ENCODE measurements at regions not wholly inside any gene's neighbourhood (a gene's known extent, or its start where the extent isn't known, plus 50 kb on each side); places are given as distances from the start of the nearest gene placed in this dataset.

DNA sequence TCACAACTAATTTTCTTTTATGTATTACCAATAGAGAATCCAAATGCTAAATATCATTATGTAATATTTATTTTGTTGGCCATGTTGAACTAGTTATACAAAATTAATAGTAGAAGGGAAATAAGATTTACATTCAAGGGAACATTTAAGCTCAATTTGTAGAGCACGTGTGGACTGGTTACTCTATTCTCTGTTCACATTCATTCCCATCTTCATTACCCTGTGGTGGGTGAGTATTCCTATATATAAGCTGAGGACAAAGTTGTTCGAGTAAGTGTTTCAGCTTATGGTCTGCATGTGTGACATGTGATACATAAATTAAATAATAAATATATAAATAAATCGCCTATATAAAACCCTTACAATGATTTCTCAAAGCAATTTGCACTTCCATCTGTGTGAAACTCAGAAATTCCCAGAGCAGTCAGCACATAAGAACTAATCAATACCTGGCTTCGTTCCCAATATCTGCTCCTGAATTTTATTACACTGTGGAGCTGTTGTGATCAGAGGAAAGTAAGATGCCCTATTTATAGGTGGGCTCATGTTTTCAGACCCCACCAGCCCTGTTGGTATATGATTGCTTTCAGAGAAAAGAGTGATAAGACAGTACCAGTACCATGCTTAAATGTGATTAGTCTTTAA, 308.2 kb upstream of the DCN start:
- intact Hi-C loops (cut with DNase I): no loop called here
- no peaks in the 10 kb centered on the region for H3K9me3 ChIP-seq
- no peaks in the 10 kb centered on the region for H3K27me3 ChIP-seq (ENCODE audit: low read depth)
- DNase-seq (no peak), ATAC-seq (no peak)
- H3K36me3 ChIP-seq: no peaks in the 10 kb centered on the region
- no peaks in the 10 kb centered on the region for H3K4me1 ChIP-seq
- no peak overlapping the region for H3K4me3 ChIP-seq
- H3K27ac ChIP-seq: no peak overlapping the region
- TF ChIP-seq, protein P1, sequence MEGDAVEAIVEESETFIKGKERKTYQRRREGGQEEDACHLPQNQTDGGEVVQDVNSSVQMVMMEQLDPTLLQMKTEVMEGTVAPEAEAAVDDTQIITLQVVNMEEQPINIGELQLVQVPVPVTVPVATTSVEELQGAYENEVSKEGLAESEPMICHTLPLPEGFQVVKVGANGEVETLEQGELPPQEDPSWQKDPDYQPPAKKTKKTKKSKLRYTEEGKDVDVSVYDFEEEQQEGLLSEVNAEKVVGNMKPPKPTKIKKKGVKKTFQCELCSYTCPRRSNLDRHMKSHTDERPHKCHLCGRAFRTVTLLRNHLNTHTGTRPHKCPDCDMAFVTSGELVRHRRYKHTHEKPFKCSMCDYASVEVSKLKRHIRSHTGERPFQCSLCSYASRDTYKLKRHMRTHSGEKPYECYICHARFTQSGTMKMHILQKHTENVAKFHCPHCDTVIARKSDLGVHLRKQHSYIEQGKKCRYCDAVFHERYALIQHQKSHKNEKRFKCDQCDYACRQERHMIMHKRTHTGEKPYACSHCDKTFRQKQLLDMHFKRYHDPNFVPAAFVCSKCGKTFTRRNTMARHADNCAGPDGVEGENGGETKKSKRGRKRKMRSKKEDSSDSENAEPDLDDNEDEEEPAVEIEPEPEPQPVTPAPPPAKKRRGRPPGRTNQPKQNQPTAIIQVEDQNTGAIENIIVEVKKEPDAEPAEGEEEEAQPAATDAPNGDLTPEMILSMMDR (IDR thresholded peaks at IDR 0.05): no peak

DNA sequence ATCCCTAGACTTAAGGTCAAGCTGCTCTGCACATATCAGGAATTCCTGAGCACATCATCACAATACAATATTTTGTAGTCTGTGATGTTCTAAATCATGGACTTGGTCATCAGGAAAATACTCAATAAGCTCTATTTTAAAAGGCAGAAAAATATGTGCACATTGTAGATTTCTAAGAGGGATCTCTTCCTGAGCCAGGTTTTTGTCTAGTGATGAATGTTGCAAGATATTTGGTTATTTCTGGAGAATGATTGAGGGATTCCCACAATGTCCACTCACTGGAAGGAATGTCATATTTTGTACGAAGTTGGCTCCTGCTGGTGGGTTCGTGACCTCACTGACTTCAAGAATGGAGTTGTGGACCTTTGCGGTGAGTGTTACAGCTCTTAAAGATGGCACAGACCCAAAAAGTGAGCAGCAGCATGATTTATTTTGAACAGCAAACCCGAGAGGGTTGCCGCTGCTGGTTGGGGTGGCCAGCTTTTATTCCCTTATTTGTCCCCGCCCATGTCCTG, 300.9 kb upstream of the DCN start:
- no peak overlapping the region for H3K27ac ChIP-seq
- TF ChIP-seq, protein P1 (IDR thresholded peaks at IDR 0.05): no peak
- H3K4me3 ChIP-seq: no peak overlapping the region
- no peaks in the 10 kb centered on the region for H3K36me3 ChIP-seq
- DNase-seq (no peak), ATAC-seq (no peak)
- no peaks in the 10 kb centered on the region for H3K27me3 ChIP-seq (ENCODE audit: low read depth)
- H3K4me1 ChIP-seq: no peaks in the 10 kb centered on the region
- intact Hi-C loops (cut with DNase I): no loop called here
- no peaks in the 10 kb centered on the region for H3K9me3 ChIP-seq

DNA sequence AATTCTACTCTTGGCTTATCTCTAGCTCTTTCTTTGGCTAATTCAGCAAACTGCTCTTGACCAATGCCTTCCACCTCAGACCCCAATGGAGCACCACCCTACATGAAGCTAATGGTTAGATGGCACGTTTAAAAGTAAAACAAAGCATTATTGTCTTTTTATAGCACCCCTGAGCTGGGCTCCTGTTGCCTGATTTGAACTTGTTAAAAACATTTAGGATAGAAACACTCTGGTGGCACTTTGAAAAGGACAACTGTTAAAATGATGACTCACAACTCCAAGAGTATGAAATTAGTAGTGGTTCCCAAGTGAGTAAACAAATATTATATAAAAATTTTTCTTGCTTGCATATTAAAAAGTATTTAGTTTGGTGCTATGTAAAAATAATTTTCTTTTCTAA, 299.6 kb upstream of the DCN start:
- Histone ChIP-seq H3K4me3 (no peak overlapping the region), H3K27me3 (ENCODE audit: low read depth) (no peaks in the 10 kb centered on the region), H3K4me1 (no peaks in the 10 kb centered on the region), H3K27ac (no peak overlapping the region), H3K36me3 (no peaks in the 10 kb centered on the region), H3K9me3 (no peaks in the 10 kb centered on the region)
- DNase-seq (no peak), ATAC-seq (no peak)
- TF ChIP-seq, protein P1 (IDR thresholded peaks at IDR 0.05): no peak
- intact Hi-C loops (cut with DNase I): no loop called here

DNA sequence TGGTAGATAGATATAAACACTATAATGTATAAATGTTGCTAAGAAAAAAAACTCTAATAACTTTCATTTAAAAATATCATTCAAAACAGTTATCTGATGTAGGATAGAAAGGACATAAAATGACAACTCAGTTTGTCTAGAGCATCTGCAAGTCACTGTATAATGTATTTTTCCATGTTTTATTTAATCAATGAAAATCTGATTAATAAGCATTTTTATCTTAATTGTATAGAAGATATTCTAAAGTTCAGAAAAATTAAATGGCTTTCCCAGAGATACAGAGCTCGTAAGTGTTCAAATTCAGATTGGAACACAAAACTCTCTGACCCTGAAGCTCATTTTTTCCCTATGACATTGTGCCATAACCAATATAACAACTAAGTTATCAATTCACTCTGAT, 295.9 kb upstream of the DCN start:
- intact Hi-C loops (cut with DNase I): no loop called here
- H3K27ac ChIP-seq: no peak overlapping the region
- TF ChIP-seq, protein P1 (IDR thresholded peaks at IDR 0.05): no peak
- no peak overlapping the region for H3K4me3 ChIP-seq
- no peaks in the 10 kb centered on the region for H3K4me1 ChIP-seq
- no peaks in the 10 kb centered on the region for H3K27me3 ChIP-seq (ENCODE audit: low read depth)
- H3K36me3 ChIP-seq: no peaks in the 10 kb centered on the region
- ATAC-seq (no peak), DNase-seq (no peak)
- no peaks in the 10 kb centered on the region for H3K9me3 ChIP-seq

DNA sequence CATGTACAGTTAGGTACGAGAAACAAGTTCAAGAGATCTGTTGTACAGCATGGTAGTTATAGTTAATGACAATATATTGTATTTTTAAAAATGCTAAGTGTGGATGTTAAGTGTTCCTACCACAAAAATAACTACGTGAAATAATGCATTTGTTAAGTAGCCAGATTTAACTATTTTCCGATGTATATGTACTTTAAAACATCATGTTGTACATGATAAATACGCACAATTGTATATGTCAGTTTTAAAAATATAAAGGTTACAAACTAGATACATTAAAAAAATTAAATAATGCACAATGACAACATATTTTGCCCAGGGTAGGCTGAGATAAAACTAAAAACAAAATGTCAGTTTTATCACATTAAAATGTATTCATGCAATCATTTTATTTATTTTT, 285.1 kb upstream of the DCN start:
- no peak overlapping the region for H3K27ac ChIP-seq
- TF ChIP-seq, protein P1 (IDR thresholded peaks at IDR 0.05): no peak
- no peaks in the 10 kb centered on the region for H3K27me3 ChIP-seq (ENCODE audit: low read depth)
- no peaks in the 10 kb centered on the region for H3K36me3 ChIP-seq
- intact Hi-C loops (cut with DNase I): no loop called here
- ATAC-seq (no peak), DNase-seq (no peak)
- no peaks in the 10 kb centered on the region for H3K9me3 ChIP-seq
- no peaks in the 10 kb centered on the region for H3K4me1 ChIP-seq
- no peak overlapping the region for H3K4me3 ChIP-seq

Data from lower lobe of right lung (tissue), 2 donors.